Hematopoietic multipotent progenitor cell treated with erythropoietin and hydrocortisone succinate and interleukin-3 and kit ligand, for 4 days (in vitro differentiated cells): ENCODE measurements at regions not wholly inside any gene's neighbourhood (a gene's known extent, or its start where the extent isn't known, plus 50 kb on each side); places are given as distances from the start of the nearest gene placed in this dataset.
"Not testable (repeated sequence)": the region's sequence is repeated elsewhere in the genome, so short reads cannot be mapped to it uniquely, and the experiment has no call there.

Experiments
- DNase-seq: peaks from one replicate; pipeline ENCODE4 v3.0.0-alpha.2; 2015

DNA sequence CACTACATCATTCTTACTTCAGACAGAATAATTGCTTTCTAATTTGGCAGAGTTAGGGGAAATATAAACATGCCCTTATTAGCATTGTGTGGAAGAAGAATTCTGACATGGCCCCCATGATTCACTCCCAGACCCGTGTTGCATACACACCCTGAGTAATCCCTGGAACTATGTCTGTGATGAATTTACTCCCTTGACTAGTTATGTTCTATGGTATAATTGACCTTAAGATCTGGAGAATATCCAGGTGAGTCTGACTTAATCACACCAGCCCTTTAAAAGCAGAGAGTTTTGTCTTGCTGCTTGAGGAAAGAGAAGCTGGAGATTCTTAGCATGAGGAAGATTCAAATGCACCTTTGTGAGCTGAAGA is 262.9 kb downstream of the SOX4 start:
- no peak for DNase-seq

DNA sequence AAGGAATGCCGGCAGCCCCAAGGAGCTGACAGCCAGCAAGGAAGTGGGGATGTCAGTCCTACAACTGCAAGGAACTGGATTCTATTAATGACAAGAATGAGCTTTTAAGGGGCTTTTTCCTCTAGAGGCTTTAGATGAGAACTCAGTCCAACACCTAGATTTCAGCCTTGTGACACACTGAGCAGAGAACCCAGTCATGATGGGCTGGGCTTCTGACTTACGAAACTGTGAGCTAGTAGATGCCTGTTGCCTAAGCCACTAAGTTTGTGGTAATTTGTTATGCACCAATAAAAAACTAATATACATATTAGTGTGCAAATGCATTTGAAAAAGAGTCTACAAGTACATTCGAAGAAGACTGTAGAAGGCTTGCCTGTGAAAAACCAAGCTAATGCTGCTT is 263.3 kb downstream of the SOX4 start:
- peak; percentile 56 for DNase-seq

DNA sequence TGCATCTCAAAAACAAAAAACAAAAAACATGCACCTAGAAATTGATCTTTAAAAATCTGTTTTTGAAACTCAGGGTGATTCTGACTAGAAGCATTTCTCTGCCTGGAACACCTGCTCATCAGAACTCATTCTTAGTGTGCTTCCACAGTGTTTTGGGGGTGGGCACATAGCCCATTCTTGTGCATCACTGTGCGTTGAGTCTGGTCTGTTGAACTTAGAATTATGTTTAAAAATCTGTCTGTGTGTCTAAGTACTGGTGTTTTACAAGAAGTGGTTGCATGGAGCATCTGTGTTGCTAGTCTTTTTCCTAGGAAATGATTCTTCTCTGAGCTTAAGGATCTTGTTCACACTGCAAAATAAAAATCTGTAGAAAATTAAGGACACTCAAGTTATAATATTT is 264.5 kb downstream of the SOX4 start:
- DNase-seq = no peak

DNA sequence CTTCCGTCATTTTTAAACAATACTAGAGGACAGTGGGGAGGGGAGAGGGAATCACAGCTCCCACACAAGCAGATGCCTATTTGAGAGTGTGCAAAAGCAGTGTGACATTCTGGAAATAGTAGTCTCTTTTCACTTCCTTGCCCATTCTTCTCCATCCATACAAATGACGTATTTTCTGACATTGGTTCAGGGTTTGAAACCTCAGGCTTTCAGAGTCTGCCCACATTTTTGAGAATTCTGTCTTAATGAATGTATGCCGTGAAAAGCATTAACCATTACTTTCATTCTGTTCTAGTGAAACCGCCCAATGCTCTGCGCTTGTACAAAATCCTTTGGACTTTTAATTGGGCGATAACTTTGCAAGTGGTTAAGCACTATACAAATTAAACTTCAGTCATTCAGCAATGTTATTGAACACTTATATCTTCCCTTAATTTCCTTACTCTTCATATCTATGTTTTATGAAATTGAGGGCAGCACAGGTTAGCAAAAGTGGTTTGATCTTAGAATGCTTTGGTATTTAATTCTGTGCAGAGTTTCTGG is 265.7 kb downstream of the SOX4 start:
- no peak for DNase-seq

DNA sequence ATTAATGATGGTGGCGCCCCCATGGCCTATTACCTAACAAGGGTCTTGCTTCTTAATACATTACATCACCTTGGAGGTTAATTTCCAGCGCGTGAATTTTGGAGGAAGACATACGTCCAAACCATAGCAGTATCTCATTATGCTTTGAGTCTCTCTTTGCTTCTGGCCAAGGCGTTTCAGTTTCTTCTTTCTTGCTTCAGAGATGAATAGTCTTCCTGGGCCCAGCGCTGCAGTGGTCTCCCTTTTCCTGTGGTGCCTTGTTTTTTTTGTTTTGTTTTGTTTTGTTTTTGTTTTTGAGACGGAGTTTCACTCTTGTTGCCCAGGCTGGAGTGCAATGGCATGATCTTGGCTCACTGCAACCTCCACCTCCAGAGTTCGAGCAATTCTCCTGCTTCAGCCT is 268.4 kb downstream of the SOX4 start:
- no peak for DNase-seq

DNA sequence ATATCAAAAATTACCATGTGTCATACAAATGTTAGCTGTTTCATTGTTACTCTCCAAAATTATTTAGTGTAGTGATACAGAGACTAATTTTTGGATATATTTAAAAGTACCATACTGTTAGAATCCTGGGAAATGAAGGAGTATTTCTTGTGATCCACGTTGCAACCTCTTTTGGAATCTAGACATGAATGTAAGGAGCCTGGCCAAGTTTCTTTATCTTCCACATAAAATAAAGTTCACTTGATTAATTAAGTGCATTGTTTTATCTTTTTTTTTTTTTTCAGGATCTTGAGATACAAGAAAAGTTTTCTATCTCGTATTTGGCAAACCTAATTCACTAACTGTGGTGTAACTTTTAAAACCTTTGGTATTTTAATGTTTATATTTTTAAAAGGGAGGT is 270.7 kb downstream of the SOX4 start:
- no peak for DNase-seq

DNA sequence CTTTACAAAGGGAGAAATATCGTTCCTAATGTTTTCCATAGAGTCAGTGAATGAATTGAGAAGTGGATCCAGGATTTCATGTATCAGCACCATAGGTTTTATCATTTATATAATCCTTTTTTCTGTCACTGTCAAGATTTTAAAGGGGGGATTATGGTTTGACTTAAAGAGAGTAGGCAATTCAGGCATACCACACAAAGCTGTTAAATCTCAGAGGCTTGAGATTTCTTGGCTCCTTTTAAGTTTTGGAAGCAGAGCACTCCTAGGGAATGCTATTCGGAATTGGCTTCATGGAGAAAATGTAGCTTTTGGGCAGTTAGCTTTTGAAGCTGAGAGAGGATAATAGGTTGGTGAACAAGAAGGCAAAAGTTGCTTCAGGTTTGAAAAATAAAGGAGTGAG is 274.7 kb downstream of the SOX4 start:
- no peak for DNase-seq

DNA sequence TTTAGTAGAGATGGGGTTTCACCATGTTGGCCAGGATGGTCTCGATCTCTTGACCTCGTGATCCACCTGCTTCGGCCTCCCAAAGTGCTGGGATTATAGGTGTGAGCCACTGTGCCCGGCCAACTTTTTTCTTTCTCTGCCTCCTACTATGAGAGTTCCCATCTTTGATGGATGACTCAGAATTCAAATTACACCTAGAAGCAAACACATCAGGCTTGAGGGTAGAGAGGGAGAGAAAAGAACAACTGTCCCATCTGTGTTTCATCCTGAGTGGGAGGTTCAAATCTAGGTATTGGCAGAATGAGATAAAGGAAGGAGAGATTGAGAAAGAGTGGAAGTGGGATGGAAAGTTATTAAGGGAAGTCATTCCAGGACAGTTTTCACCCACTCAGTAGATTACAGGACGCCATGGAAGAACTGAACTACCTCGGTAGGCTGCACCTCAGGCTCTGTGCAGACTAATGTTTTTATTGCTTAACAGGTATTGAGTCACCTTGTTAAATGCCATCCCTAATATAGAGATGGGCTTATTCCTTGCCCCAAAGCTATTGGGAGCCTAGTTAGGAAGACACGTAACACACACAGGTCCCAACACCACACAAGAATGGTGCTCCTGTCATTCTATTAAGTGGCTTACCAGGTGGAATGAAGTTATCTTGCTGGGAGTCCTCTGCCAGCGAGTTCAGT is 275.7 kb downstream of the SOX4 start:
- no peak for DNase-seq

DNA sequence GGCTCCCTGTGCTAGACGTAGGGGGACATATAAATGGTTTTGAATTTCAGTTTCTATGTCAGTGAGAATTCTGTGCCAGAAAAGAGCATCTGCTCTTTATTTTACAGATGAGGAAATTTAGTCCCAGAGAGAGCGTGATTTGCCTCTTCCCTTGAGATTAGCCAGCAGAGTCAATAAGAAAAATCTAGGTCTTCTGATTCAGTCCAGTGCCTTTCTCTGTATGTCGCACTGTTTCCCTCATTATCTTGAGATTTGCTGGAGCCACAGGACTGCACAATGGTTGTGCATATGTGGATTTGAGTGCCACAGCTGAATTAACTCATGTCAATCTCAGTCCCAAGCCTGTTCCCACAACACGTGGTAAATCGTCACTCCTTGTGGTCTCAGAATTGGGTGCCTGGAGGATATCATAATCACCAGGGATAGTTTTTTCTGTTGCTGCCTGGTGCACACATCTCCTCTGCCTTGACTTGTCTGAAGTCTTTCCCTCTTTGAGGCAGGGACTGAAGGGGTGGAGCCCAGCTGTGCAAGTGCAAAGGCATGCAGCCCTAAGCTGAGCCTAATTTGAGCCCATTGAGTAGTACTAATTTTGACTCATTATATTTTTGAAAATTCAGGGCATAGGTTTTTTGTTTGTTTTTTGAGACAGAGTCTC is 276.7 kb downstream of the SOX4 start:
- no peak for DNase-seq

DNA sequence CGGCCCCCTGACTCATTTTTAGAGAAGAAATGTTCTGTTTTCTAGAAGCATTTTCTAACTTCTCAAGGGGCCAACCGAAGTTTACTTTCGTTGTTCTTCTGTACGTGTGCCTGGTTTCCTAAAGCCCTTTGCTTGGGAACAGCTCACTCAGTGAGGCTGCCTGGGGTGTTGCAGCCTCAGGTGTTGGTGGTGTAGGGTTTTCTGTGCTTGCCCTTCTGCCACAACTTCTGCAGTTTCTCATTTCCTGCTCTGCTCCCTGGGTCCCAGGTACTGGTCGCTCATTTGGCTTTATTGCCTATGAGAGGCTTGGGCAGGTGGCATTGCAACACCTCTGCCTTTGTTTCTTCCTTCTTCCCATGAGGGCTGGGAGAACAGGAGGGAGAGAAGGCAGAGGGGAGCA is 278.3 kb downstream of the SOX4 start:
- no peak for DNase-seq

DNA sequence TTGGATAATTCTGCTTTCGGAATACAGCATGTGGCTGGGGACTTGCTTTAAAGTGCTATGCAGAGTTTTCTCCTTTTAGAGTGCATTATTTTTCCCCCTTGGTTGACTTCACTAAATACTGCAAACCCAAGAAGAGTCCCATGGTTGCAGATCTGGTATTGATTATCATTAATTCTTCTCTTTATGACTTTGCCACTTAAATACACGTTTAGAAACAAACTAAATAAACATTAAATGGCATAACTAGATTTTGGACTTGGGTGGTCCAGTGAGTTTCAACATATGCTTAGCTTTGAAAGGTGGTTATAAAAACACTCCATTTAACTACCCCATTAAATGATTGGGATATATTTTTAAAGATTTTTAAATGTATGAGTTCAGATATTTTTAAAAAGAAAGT is 279.2 kb downstream of the SOX4 start:
- DNase-seq = no peak

DNA sequence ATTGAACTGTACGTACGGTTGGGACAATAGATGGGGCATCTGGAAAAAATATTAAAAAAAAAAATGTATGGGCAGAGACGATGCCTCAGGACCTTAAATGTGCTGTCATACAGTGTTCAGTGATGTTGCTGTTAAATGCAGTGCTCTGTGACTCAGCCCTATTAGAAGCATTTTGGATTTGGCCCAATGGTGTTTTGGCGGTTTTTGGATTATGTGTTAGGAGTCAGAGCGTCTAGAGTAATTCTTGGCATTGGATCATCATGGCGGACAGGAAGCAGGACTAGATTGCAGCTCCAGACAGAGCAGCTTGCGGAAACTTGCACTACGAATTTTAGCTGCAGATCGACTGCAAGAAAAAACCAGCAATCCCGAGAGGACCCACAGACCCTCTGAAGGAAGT is 280.0 kb downstream of the SOX4 start:
- no peak for DNase-seq

DNA sequence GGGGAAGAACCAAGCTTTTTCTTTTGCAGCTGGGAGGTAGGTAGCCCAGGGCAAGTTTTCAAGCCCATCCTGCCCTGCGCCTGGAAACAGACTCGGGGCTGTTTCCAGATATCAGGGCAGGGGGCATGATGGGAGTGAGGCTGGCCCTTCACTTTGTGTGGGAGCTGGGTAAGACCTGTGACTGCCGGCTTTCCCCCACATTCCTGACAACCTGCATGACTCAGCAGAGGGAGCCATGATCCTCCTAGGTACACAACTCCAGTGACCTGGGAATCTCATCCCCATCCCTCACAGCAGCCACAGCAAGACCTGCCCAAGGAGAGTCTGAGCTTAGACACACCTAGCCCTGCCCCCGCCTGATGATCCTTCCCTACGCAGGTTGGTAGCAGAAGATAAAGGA is 280.8 kb downstream of the SOX4 start:
- DNase-seq = no peak

DNA sequence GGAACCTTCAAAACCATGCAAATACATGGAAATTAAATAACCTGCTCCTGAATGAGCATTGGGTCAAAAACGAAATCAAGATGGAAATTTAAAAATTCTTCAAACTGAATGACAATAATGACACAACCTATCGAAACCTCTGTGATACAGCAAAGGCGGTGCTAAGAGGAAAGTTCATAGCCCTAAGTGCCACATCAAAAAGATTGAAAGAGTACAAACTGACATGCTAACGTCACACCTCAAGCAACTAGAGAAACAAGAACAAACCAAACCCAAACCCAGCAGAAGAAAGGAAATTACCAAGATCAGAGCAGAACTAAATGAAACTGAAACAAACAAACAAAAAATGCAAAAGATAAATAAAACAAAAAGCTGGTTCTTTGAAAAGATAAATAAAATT is 283.5 kb downstream of the SOX4 start:
- not testable (repeated sequence) for DNase-seq

DNA sequence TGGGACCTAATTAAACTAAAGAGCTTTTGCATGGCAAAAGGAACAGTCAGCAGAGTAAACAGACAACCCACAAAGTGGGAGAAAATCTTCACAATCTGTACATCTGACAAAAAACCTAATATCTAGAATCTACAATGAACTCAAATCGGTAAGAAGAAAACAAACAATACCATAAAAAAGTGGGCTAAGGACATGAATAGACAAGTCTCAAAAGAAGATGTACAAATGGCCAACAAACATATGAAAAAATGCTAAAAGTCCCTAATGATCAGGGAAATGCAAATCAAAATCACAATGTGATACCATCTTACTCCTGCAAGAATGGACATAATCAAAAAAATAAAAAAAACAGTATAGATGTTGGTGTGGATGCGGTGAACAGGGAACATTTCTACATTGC is 286.7 kb downstream of the SOX4 start:
- not testable (repeated sequence) for DNase-seq

DNA sequence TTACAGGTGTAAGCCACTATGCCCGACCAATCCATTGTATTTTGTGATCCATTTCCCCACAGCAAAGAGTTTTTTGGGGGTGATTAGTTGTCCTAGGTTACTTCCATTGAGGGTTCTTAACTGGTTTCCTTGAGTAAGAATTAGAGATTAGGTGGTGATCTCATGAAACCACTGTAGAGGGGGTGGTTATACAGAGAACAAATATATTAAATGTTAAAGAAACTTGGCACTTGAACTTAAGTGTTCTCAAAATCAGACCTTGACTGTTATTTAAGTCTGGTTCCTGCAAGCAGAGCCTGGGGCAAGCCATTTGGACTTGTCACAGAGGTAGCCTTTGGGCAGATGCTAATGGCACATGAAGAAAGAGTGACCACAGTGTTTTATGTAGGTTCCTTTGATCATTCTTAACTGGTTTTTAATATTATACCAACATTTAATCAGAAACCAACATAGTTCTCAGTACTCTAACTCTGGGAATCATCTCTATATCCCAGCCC is 288.5 kb downstream of the SOX4 start:
- no peak for DNase-seq

DNA sequence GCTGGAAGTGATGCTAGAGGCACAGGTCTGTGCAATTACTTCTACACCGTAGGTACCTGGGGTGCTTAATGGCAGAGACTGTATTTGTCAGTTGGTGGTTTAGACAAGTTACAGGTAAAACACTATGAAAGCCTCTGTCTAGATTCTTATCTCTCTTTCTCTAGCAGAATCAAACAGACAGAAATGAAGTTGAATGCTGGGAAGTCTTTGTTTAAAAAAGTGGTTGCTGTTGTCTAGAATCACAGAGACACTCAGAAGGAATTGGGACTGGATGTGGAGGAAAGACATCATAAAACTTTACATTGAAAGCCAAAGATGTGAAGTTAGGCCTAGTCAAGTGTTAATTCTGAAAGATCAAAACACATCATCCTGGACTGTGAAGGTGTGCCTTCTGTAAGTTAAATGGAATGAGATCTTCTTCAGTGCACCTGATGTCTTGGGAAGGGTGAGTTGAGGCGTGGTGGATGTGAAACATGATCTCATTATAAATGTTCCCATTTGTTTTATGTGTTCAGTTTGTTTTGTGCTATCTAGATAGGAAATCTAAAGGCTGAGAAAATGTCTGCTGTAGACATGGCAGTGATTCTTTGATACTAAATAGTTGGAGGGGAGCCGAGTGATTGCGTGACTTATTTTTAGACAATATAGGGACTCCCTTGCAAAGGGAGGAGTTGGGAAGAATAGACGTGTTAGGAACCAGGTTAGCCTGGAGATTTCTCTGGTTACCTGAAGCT is 290.2 kb downstream of the SOX4 start:
- no peak for DNase-seq

DNA sequence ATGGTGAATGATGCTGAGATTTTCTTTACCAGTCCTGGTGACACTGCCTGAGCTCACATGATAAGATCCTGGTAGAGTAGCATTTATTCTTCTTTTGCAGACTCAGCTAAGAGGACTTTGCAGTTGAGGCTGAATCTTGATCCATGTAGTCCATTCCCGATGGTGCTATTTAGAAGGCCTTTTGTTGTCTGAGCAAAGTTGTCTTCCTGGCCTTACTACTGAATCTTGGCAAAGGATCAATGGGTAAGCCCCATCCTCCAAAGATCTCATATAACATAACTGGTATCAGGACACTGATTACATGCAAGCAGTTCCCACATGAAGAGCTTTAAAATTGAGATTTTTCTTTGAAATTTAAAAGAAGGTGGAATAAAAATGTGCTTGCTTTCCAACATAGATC is 291.6 kb downstream of the SOX4 start:
- no peak for DNase-seq

DNA sequence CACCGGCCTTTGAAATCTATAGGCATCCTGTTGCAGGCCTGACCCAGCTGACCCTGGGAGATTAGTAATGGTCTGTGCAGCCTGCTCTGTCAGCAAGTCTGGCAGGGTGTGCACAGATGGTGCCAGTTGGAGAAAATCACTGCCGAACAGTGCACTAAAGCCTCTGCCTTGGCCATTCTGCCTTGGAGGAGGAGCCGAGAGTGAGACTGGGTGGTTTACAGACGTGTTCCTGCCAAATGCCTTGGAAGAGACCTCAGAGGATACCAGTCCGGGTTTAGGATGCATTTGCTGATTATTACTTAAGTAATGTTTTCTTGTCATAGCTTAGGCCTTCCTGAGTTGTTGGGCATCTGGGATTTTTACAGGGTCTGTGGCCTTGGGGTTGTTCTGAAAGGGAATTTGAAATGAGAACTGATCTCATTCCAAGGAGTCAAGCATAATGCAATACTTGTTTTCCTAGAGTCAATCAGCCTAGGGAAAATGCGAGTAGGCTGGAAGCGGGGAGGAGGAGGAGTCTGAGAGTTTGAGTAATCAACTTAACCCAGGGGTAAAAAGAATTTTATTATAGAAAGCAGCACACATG is 292.1 kb downstream of the SOX4 start:
- no peak for DNase-seq

DNA sequence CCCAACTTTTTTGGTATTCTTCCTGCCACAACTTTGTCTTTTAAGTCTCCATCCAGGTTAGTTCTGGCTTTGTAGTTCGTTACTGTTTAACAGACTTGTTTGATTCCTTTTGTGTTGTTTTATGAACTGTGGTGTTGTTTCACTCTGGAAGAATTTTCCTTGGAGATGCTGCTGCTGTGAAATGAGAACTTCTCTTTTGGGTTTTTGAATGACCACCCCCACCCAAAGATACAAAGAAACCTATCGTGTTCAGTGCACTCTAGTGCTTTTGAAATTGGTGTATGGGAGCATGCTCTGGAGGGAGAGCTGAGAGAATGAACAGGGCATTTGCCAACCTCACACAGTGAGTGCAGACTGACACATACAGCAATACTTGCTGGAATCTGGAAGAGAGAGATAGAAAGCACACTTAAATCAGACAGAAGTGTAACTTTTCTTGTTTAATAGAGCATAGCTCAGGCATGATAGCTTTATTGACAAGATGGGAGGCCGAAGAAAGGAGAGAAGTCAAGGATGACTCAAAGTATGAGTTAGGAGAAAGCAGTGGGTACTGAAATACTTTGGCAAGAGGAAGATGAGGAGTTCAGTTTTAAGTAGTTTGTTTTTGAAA is 293.1 kb downstream of the SOX4 start:
- DNase-seq = no peak

DNA sequence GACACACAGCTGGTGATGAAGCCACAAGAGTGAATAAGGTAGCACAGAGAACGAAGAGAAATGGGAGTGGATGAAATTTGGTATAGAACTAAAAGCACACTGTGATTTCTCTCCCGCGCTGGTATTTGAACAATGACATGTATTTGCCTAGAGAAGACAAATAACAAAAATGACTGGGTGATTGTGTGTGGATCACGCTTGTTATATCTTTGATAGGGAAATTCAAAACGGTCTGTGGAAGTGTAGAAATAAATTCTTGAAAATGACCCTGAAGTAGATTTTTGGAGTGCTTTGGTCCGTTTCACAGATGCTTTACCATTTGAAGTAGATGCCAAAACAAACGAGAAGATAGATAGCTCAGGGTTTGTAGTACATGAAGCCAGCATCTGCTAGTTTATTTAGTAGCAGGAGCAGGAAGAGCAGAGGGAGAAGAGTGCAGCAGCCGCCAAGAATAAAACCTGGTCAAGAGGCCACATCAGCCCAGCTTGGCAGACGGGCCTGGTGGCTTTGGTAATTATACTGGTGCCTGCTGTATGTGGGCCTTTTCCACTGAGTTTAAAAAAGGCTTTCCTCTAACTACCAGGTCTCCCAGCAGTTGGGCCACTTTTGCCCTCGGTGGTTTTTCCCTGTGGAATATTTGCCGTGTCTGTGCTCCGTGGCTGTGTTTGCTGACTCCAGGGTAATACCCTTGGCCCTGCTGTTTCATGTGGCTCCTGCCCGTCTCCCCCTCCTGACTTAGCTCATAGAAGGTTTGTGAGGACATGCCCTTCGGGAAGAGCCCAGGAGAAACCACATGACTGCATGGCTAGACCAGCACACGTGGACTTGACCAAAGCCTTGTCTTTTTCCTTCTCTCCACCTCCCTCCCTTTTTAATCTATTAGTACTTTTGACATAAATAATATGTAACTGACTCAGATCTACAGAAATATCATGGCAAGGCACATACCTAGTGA is 294.0 kb downstream of the SOX4 start:
- no peak for DNase-seq

DNA sequence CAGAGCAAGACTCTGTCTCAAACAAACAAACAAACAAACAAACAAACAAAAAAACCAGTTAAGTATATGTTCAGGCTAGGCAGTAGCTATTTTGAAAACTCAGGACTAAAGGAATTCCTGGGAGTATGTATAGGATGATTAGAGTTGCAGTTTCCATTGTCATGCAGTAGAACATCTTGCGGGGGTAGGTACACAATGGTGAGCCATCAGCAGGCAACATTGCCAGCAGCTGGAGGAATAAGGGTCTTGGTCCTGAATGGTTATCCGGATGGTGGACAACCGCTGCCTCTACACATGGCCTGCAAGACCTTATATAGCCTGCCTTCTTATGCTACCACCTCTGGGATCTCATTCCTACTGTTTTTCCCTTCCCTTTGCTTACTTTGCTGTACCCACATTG is 297.5 kb downstream of the SOX4 start:
- DNase-seq = no peak
